WERI-Rb-1 (cell line): ENCODE measurements at regions not wholly inside any gene's neighbourhood (a gene's known extent, or its start where the extent isn't known, plus 50 kb on each side); places are given as distances from the start of the nearest gene placed in this dataset.

Experiments
- DNase-seq: peaks from one replicate; pipeline ENCODE4 v3.0.0-alpha.2; 2020
- H3K27ac ChIP-seq: fragments of 250-450 bp; sonication (Bioruptor Pico); 2 replicates; pipeline ENCODE4 v1.5.1; 2020; ENCODE audit warnings: mild to moderate bottlenecking, moderate library complexity
- H3K27me3 ChIP-seq: fragments of 250-450 bp; sonication (Bioruptor Pico); 2 replicates; pipeline ENCODE4 v1.5.1; 2021; ENCODE audit warnings: mild to moderate bottlenecking, low read depth, moderate library complexity; ENCODE audit not compliant: insufficient read depth, severe bottlenecking
- H3K36me3 ChIP-seq: fragments of 250-450 bp; sonication (Bioruptor Pico); 2 replicates; pipeline ENCODE4 v1.5.1; 2020; ENCODE audit warnings: mild to moderate bottlenecking, moderate library complexity
- H3K4me3 ChIP-seq: 2 replicates; pipeline ENCODE4 v1.5.1; 2011; ENCODE audit warnings: low read depth, mild to moderate bottlenecking, control low read depth, low read length
- H3K9me3 ChIP-seq: fragments of 250-450 bp; sonication (Bioruptor Pico); 2 replicates; pipeline ENCODE4 v1.5.1; 2021; ENCODE audit warnings: mild to moderate bottlenecking, moderate library complexity; ENCODE audit not compliant: severe bottlenecking
- CTCF ChIP-seq: IDR thresholded peaks from 2 replicates; pipeline ENCODE4 v1.5.1; 2011; ENCODE audit warnings: low read depth, mild to moderate bottlenecking, control low read depth, inconsistent platforms, low read length

- Histone ChIP-seq H3K4me3 (no peak overlapping the region), H3K36me3 (no peaks in the 10 kb centered on the region), H3K27me3 (no peaks in the 10 kb centered on the region), H3K9me3 (peaks cover 11% of the 10 kb centered on the region), H3K27ac (no peak overlapping the region)
- DNase-seq: no peak
- TF ChIP-seq CTCF: no peak
Observed at GRCh38 chr12:118741194-118741593, 240.1 kb upstream of the SRRM4 start.

GRCh38 chr12:118742431-118742830 is 238.9 kb upstream of the SRRM4 start:
- DNase-seq: no peak
- Histone ChIP-seq H3K9me3 (peaks cover 12% of the 10 kb centered on the region), H3K27ac (no peak overlapping the region), H3K36me3 (no peaks in the 10 kb centered on the region), H3K27me3 (no peaks in the 10 kb centered on the region), H3K4me3 (no peak overlapping the region)
- no peak for TF ChIP-seq CTCF

GRCh38 chr12:118743896-118744700 is 237.2 kb upstream of the SRRM4 start:
- H3K36me3 ChIP-seq: no peaks in the 10 kb centered on the region
- DNase-seq: no peak
- H3K9me3 ChIP-seq: peaks cover 8% of the 10 kb centered on the region
- 0 out of 2 replicates have a peak overlapping the region, but pooled peaks have one; percentile 18 for H3K27ac ChIP-seq
- H3K27me3 ChIP-seq: no peaks in the 10 kb centered on the region
- no peak for TF ChIP-seq CTCF
- H3K4me3 ChIP-seq: no peak overlapping the region

GRCh38 chr12:118746176-118746575 is 235.2 kb upstream of the SRRM4 start:
- TF ChIP-seq CTCF: no peak
- Histone ChIP-seq H3K36me3 (no peaks in the 10 kb centered on the region), H3K27ac (no peak overlapping the region), H3K9me3 (peaks cover 8% of the 10 kb centered on the region), H3K4me3 (no peak overlapping the region), H3K27me3 (no peaks in the 10 kb centered on the region)
- DNase-seq: no peak

- DNase-seq: no peak
- TF ChIP-seq CTCF: no peak
- no peaks in the 10 kb centered on the region for H3K27me3 ChIP-seq
- no peaks in the 10 kb centered on the region for H3K36me3 ChIP-seq
- peaks cover 12% of the 10 kb centered on the region for H3K9me3 ChIP-seq
- H3K27ac ChIP-seq: no peak overlapping the region
- H3K4me3 ChIP-seq: no peak overlapping the region
Observed at GRCh38 chr12:118746960-118747359, 234.4 kb upstream of the SRRM4 start.

GRCh38 chr12:118747771-118748170 is 233.6 kb upstream of the SRRM4 start:
- Histone ChIP-seq H3K36me3 (no peaks in the 10 kb centered on the region), H3K27ac (no peak overlapping the region), H3K4me3 (no peak overlapping the region), H3K9me3 (peaks cover 12% of the 10 kb centered on the region), H3K27me3 (no peaks in the 10 kb centered on the region)
- no peak for DNase-seq
- no peak for TF ChIP-seq CTCF
